ENCODE measurements at regions not wholly inside any gene's neighbourhood (a gene's known extent, or its start where the extent isn't known, plus 50 kb on each side); places are given as distances from the start of the nearest gene placed in this dataset.

GRCh38 chr11:11076879-11077278 lies 219.0 kb upstream of the ZBED5 start:
- no peak for DNase-seq

GRCh38 chr11:11076276-11076675 lies 218.4 kb upstream of the ZBED5 start:
- no peak for DNase-seq

DNA sequence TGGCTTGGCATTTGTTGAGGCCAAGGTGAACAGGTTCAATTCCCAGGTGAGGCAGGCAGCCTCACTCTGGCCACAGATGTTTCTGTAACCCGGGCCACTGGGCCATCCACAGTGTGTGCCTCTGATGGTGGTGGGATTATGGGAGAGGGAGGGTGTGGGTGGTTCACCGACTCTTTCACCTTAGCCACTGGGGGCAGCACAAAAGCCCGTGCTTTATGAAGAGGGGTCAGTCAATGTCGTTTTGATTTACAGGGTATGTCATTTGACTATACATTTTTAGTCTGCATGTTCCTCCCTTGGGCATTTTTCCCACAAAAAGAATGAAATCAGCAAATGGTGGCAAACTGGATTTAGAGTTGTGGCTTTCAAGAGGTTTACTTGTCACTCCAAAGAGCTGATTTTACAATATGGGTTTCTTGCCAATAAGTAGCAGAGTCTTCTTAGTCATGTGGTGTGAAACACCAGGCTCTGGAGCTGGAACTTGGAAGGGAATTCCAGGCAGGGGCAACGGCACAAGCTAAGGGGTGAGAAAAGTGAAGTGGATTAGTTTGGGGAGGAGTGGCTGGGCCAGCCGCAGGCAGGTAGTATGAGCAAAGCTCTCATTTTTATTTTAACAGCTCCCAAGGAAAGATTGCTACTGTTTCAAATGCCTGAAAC lies 217.8 kb upstream of the ZBED5 start:
- peak; percentile 9 for DNase-seq

DNA sequence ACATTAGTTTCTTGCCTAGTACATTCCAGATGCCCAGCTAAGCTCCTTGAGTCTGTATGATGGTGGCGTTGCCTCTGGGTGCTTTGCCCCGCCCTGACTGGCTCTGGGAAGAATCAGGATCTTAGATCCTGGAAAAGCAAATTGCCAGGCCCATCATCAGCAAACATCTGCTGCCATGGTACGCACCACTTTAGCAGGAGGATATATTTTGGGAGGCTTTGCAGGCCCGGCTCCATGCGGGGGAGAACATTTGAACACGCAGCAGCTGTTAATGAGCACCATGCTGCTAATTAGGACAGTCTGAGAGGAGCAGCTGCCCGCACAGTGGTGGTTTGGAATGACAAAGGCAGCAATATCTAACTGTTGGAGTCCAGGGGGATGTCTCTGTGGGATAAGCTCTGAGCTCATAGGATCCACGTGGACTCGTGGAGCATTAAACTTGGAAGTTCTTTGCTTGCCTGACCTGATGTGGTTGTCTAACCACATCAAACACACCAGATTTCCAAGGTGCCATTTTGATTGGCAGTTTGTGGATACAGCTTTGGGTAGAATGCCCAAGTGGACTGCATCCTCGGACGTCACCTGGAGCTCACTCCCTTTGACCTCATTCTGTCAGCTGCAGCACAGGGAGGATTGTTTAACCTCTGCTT lies 217.0 kb upstream of the ZBED5 start:
- DNase-seq = peak; percentile 61

GRCh38 chr11:11073996-11074395 lies 216.1 kb upstream of the ZBED5 start:
- DNase-seq = no peak

DNA sequence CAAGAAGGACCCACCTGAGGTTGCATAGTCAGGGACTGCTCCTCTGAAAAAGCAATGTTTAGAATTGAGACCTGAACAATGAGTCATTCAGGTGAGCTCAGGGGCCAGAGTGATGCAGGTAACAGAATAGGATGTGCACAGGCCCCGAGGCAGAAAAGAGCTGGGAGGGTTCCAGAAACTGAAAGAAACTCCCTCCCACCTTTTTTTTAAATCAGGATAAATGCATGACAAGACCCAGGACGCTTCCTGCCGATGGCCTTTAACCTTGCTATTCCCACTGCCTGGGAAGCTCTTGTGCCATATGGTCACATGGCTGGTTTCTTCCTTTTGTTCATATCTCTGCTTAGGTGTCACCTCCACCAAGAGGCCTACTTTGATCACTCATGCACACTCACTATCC lies 214.2 kb upstream of the ZBED5 start:
- DNase-seq = no peak

DNA sequence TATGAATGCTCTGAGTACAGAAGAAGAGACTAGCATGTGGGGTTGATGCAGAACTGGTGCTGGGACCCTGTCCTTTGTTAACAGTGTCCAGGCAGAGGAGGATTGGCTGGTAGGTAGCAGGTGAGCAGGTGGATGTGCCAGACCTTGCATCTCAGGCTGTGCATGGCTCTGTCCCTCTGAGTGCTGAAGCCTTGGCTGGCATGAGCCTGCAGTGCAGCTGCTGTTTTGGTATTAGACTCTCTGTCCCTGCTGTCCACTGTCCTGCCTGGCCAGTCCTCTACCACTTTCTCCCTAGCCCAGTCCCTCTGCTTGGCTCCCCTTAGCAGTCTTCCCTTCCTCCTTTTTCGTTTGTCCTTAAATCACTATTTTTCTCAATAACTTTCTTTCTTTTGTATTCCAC lies 213.6 kb upstream of the ZBED5 start:
- DNase-seq = no peak

DNA sequence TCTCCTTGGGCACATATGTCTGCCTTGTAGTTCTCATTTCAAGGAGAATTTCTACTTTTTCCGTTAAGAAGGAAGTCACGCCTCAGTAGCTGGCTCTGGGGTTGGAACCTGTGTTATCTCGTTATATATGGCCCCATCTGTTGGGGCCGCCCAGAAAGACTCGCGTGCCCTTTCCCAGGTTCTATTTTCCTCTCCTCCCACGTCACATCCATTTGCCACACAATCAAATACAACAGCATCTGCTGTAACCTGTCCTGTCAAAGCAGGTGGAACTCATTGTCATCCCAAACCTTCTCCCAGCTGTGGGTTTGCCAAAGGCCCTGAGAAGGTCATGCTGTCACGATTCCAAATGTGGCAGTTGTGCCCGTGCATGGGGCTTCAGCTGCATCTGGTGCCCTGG lies 213.1 kb upstream of the ZBED5 start:
- DNase-seq = peak; percentile 14

DNA sequence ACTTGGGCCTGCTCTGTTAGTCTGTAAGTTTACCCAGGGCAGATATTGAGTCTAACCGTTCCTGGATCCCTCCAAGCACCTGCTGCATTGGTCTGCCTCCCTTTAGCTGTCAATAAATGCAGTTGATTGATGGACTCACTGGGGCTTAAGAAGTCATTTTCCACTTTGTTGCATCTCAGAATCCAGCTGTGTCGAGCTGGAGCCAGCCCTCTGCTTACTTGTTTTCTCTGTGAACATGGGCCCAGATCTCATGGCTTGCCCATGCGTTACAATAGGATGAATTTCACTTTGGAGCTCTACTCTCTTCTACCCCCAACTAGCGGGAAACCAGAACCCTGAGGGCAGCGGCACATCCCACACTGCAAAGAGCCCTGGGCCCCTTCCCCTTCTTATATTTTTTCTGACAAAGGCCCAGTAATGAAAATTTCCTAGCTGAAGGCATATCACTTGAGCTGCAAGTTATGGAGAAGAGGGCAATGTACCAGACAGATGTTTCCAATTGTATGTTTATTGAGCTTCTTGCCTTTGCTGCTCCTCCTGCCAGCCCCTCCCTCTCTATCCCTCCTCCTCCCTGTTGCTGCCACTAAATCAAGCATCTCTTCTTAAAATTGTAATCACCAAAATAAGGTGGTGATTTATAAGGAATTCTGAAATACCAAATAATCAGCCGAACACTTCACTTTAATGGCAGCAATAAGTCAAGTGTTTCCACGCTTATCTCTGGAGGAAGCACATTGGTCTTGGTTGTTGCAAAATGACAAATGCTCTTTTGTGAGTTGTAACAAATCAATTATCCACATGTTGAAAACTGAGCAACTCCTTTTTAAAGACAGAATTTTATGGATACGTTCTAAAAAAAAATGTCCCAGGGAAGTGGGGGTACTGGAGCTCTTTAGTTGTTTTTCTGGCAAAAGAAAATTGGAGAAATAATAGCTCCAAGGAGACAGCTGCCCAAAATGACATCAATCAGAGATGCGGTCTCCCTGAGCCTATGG lies 212.3 kb upstream of the ZBED5 start:
- DNase-seq = peak; percentile 10

- peak; percentile 42 for DNase-seq
Measured at GRCh38 chr11:11068113-11068512, 210.3 kb upstream of the ZBED5 start.

DNA sequence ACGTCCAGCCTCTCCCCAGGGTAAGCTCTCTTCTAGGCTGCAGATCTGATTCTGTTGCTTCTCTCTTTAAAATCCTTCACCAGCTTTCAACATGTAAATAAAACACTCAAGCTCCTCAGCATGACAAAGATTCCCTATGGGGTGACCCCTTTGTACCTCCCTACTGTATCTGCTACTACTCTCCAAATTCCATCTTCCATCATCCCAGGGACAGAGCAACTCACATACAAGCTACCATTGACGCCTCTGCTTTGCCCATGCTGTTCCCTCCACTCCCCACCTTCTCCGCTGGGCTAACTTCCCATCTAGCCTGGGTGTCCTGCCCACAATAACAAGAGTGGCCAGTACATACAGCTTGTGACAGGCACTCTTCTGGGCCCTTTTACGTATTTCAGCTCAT lies 207.5 kb upstream of the ZBED5 start:
- DNase-seq = no peak

- no peak for DNase-seq
Measured at GRCh38 chr11:11057472-11057854, 199.6 kb upstream of the ZBED5 start.

- no peak for DNase-seq
Measured at GRCh38 chr11:11056749-11057471, 199.1 kb upstream of the ZBED5 start.

DNA sequence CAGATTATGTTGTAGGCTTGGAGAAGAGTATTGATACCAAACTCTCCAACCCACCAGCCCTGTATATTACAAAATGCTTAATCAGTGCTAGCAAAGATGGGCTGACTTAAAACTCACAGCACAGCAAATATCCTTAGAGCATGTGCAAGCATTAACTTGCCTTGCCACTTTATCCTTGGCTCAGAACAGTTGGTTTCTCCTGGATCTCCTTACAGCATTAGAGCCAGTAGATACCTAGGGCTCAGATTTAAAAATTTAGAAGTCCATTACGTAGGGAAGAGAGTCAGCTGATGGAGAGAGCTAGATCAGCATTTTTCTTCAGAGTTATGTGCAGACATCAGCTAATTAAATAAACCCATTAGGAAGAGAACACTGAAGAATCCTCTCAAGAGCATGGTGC lies 198.5 kb upstream of the ZBED5 start:
- DNase-seq = no peak

DNA sequence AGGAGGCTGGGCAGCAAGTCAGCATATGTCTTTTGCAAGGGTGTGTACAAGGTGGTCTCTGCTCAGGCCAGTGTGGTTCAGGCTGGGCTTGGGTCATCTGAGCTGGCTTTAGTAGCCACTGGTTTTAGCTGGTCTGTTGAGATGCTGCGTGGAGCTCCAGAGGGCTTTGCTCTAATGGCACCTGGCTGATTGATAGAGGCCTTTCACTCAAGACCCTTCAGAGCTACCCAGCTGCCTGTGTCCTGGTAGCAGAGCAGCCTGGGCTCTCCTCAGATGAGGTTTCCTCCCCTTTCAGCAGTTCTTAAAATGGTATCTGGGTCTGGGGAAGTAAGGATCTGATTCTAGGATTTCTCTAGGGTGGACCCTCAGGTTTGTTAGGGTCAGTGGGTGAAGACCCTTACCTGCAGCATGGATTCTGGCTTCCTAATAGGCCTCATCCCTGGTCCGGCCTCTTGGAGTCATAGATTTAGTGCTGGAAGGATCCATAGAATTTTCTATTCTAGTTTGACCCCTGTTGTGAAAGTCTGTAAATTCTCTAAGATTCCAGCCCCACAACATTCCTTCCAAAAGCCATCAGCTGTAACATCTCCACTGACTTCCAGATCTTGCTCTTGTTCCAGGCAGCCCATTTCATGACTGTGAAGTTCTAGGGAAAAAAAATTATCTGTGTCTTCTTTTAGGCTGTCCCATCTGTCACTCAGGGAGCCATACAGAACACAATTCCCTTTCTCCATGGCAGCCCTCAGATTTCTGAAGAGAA lies 190.2 kb upstream of the ZBED5 start:
- no peak for DNase-seq

DNA sequence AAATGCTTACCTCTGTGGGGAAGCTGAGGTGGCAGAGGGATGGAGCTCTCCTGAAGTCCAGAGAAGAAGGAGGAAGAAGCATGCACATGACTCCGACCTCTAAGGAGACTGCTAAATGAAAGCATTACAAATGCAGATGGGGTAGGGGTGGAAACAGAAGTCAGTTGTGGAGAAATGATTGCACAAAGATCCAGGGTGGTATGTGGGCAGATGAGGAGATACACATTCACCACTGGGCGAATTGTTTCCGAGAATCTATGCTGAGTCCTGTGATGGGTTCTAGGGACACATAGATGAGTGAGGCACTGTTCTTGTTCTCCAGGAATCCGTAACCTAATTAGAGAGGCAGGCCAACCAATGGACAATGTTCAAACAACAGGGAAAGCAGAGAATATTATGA lies 188.9 kb upstream of the ZBED5 start:
- no peak for DNase-seq

DNA sequence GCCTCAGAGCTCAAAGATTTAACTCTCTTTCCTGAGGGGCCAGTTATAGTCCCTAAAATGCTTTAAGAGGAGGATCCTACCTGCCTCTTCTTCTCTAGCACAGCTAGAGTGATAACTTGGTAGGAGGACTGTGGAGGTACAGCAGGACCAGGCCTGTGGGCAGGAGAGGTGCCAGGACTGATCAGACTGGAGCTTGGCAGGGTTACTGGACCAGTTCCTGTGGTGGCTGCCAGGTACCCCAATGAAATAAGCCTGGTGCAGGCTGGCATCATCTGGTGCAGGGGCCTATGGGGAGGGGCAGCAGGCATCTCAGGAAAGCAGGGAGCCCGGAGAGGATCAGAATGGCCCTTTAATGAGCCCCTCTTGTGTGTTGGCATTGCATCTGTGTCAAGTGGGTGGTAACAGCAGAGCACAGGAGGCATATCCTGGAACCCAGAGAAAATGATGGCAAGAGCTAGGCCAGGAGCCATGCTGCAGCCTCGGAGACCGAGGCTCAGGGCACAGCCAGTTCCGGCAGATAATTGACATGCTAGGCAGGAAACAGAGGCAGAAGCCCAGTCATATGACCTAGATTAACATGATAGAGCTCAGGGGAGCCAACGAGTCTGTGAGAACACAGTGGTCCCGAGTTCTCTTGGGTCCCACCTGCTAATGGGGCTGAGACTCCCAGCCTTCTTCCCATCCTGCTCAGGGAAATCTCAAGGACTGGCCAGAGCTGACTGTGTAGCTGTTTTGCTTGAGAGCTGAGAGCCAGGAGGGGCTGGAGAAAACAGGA lies 187.5 kb upstream of the ZBED5 start:
- peak; percentile 66 for DNase-seq

- DNase-seq = peak; percentile 84
Measured at GRCh38 chr11:11044137-11044855, 186.4 kb upstream of the ZBED5 start.

- peak; percentile 96 for DNase-seq
Measured at GRCh38 chr11:11043721-11044120, 185.9 kb upstream of the ZBED5 start.

DNA sequence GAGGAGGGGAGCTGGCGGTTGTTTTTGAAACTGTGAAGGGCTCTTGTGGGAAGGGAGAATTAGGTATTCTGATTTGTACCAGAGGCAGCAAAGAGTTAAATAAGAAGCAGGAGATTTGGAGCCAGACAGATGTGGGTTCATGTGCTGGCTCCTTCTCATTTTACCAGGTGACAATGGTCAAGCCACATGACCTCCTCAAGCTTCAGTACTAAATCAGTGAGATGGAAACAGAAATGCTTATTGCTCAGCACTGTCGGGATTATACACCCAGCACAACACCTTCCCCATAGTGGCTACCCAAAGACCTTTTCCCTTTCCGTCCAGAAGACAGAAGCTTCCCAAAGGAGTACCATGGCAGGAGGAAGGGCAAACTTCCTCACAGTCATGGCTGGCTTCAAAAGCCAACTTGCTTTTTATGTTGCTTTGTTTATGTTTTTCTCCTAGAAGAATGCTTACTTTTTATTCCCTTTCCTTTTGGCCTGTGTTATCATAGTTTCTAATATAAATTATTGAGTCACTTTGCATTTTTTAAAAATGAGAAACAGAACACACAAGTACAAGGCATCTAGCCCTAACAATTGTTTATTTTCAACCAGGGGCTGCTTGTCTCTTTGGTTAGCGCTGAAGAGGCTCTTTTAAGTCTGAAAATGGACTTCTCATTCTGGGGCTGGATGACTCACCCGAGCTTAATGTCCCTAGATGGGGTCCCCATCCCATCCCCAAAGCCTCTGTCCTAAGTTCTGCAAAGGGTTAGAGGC lies 181.5 kb upstream of the ZBED5 start:
- no peak for DNase-seq
